ENCODE measurements at regions not wholly inside any gene's neighbourhood (a gene's known extent, or its start where the extent isn't known, plus 50 kb on each side); places are given as distances from the start of the nearest gene placed in this dataset.
"Not testable (repeated sequence)": the region's sequence is repeated elsewhere in the genome, so short reads cannot be mapped to it uniquely, and the experiment has no call there.

DNA sequence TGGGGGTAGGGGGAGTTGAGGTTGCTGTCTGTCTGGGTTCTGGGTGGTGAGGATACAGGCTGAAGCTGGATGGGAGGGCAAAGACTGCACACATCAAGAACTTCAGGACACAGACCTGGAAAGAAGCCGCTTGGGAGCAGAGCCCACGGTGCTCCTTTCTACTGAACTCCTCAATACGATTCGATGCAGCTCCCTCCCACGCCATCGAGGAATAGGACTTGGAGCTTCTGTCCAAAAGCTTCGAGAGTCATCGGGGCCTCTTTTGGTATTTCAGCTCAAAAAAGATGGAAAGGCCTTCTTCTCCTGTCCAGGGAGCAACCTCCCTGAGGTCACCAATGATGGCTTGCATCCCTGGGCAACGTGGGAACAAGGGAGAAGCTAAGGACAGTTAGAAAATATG is 407.1 kb upstream of the MGMT start:
- no peaks in the 10 kb centered on the region for H3K36me3 ChIP-seq (replicated peaks; ENCODE audit: low read depth, low read length)
- no peak overlapping the region for H3K27ac ChIP-seq (ENCODE audit: low read length)
- no peaks in the 10 kb centered on the region for H4K20me1 ChIP-seq (ENCODE audit: insufficient read depth, low read length)
- TF ChIP-seq, protein P1, sequence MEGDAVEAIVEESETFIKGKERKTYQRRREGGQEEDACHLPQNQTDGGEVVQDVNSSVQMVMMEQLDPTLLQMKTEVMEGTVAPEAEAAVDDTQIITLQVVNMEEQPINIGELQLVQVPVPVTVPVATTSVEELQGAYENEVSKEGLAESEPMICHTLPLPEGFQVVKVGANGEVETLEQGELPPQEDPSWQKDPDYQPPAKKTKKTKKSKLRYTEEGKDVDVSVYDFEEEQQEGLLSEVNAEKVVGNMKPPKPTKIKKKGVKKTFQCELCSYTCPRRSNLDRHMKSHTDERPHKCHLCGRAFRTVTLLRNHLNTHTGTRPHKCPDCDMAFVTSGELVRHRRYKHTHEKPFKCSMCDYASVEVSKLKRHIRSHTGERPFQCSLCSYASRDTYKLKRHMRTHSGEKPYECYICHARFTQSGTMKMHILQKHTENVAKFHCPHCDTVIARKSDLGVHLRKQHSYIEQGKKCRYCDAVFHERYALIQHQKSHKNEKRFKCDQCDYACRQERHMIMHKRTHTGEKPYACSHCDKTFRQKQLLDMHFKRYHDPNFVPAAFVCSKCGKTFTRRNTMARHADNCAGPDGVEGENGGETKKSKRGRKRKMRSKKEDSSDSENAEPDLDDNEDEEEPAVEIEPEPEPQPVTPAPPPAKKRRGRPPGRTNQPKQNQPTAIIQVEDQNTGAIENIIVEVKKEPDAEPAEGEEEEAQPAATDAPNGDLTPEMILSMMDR (IDR thresholded peaks at IDR 0.05; ENCODE audit: low read depth, low read length): no peak
- TF ChIP-seq EZH2phosphoT487 (IDR thresholded peaks at IDR 0.05; ENCODE audit: low read depth): no peak
- H3K4me1 ChIP-seq (ENCODE audit: low read length): no peaks in the 10 kb centered on the region
- no peaks in the 10 kb centered on the region for H3K9me3 ChIP-seq (ENCODE audit: insufficient read depth, low read length)
- no peak overlapping the region for H3K4me3 ChIP-seq (ENCODE audit: low read length)
- H3K9ac ChIP-seq (ENCODE audit: low read length): no peak overlapping the region
- no peaks in the 10 kb centered on the region for H3K79me2 ChIP-seq (ENCODE audit: low read length)
- H3K27me3 ChIP-seq (ENCODE audit: low read depth, low read length): no peaks in the 10 kb centered on the region
- no peak overlapping the region for H3K4me2 ChIP-seq (ENCODE audit: low read length)
- no peak overlapping the region for H2AFZ ChIP-seq (ENCODE audit: low read depth, low read length)

DNA sequence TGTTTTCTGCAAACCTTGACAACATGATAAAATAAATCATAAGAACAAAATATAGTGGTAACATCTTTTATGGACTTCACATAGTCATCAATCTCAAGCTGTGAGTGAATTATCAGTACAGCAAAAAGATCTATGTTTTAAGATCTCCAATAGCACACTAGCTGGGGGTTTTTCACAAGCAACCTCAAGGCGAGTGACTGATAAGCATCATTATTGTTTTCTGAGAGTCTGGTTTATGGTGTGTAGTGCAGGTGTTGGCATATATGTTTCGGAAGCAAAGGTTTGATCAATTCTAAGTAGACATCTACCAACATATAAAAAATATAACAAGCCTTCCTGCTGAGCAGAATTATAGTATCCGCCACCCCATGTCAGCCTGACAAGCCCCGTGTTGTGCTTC is 403.8 kb upstream of the MGMT start:
- TF ChIP-seq, protein P1 (IDR thresholded peaks at IDR 0.05; ENCODE audit: low read depth, low read length): no peak
- no peaks in the 10 kb centered on the region for H3K9me3 ChIP-seq (ENCODE audit: insufficient read depth, low read length)
- no peaks in the 10 kb centered on the region for H3K79me2 ChIP-seq (ENCODE audit: low read length)
- no peak overlapping the region for H2AFZ ChIP-seq (ENCODE audit: low read depth, low read length)
- no peak overlapping the region for H3K27ac ChIP-seq (ENCODE audit: low read length)
- no peaks in the 10 kb centered on the region for H3K4me1 ChIP-seq (ENCODE audit: low read length)
- no peaks in the 10 kb centered on the region for H3K27me3 ChIP-seq (ENCODE audit: low read depth, low read length)
- H3K36me3 ChIP-seq (replicated peaks; ENCODE audit: low read depth, low read length): no peaks in the 10 kb centered on the region
- no peaks in the 10 kb centered on the region for H4K20me1 ChIP-seq (ENCODE audit: insufficient read depth, low read length)
- H3K4me2 ChIP-seq (ENCODE audit: low read length): no peak overlapping the region
- no peak overlapping the region for H3K4me3 ChIP-seq (ENCODE audit: low read length)
- no peak overlapping the region for H3K9ac ChIP-seq (ENCODE audit: low read length)

DNA sequence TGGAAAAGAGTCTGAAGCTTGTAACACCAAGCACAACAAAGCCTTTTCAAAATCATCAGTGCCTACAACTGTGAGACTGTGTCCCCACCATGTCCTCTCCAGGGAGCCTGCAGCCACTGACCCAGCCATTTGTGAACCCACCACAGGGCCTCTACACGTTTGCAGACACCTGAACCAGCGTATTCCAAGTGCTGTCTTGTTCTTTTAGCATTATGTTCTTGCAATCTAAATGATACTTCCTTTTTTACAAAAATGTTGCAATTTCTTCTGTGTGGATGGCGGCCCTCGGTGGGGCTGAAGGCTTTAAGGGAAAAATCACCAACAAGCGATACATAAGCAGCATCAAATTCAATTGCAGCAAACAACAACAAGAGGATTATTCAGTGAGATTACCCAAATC is 403.2 kb upstream of the MGMT start:
- Histone ChIP-seq H3K36me3 (replicated peaks; ENCODE audit: low read depth, low read length) (no peaks in the 10 kb centered on the region), H4K20me1 (ENCODE audit: insufficient read depth, low read length) (no peaks in the 10 kb centered on the region), H3K4me2 (ENCODE audit: low read length) (no peak overlapping the region), H3K27ac (ENCODE audit: low read length) (no peak overlapping the region), H3K9me3 (ENCODE audit: insufficient read depth, low read length) (no peaks in the 10 kb centered on the region), H2AFZ (ENCODE audit: low read depth, low read length) (no peak overlapping the region), H3K4me1 (ENCODE audit: low read length) (no peaks in the 10 kb centered on the region), H3K4me3 (ENCODE audit: low read length) (no peak overlapping the region), H3K79me2 (ENCODE audit: low read length) (no peaks in the 10 kb centered on the region), H3K27me3 (ENCODE audit: low read depth, low read length) (no peaks in the 10 kb centered on the region), H3K9ac (ENCODE audit: low read length) (no peak overlapping the region)
- no peak for TF ChIP-seq EZH2phosphoT487 (IDR thresholded peaks at IDR 0.05; ENCODE audit: low read depth)
- TF ChIP-seq, protein P1 (IDR thresholded peaks at IDR 0.05; ENCODE audit: low read depth, low read length): no peak

DNA sequence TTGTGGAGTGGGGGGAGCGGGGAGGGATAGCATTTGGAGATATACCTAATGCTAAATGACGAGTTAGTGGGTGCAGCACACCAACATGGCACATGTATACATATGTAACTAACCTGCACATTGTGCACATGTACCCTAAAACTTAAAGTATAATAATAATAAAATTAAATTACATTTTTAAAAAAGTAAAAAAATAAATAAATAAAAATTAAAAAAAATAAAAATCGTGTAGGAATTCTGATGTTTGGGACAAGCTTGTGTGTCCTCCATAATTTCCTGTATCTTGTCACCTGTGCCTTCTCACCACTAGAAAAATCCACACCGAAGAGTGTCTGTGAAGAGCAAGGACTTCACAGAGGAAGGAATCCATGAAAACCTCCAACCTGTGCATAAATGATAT is 400.5 kb upstream of the MGMT start:
- H3K9ac ChIP-seq (ENCODE audit: low read length); H3K4me2 ChIP-seq (ENCODE audit: low read length); H4K20me1 ChIP-seq (ENCODE audit: insufficient read depth, low read length); H3K4me3 ChIP-seq (ENCODE audit: low read length); H3K4me1 ChIP-seq (ENCODE audit: low read length); H3K36me3 ChIP-seq (replicated peaks; ENCODE audit: low read depth, low read length); H2AFZ ChIP-seq (ENCODE audit: low read depth, low read length); H3K27ac ChIP-seq (ENCODE audit: low read length); H3K79me2 ChIP-seq (ENCODE audit: low read length); H3K9me3 ChIP-seq (ENCODE audit: insufficient read depth, low read length); H3K27me3 ChIP-seq (ENCODE audit: low read depth, low read length): not testable (repeated sequence)

DNA sequence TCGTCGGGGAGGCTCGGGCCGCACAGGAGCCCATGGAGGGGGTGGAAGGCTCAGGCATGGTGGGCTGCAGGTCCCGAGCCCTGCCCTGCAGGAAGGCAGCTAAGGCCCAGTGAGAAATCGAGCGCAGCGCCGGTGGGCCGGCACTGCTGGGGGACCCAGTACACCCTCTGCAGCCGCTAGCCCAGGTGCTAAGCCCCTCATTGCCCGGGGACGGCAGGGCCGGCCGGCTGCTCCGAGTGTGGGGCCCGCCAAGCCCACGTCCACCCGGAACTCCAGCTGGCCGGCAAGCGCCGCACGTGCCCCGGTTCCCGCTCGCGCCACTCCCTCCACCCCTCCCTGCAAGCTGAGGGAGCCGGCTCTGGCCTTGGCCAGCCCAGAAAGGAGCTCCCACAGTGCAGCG is 395.6 kb upstream of the MGMT start:
- not testable (repeated sequence) for H3K4me1 ChIP-seq (ENCODE audit: low read length); H3K36me3 ChIP-seq (replicated peaks; ENCODE audit: low read depth, low read length); H4K20me1 ChIP-seq (ENCODE audit: insufficient read depth, low read length); H2AFZ ChIP-seq (ENCODE audit: low read depth, low read length); H3K27me3 ChIP-seq (ENCODE audit: low read depth, low read length); H3K27ac ChIP-seq (ENCODE audit: low read length); H3K4me2 ChIP-seq (ENCODE audit: low read length); H3K9me3 ChIP-seq (ENCODE audit: insufficient read depth, low read length); H3K4me3 ChIP-seq (ENCODE audit: low read length); H3K9ac ChIP-seq (ENCODE audit: low read length); H3K79me2 ChIP-seq (ENCODE audit: low read length)

Measured in OCI-LY3 (cell line).